GM10266 (cell line): ENCODE measurements at regions not wholly inside any gene's neighbourhood (a gene's known extent, or its start where the extent isn't known, plus 50 kb on each side); places are given as distances from the start of the nearest gene placed in this dataset.

ENCODE experiments used
- DNase-seq: peaks from one replicate; pipeline ENCODE4 v3.0.0; 2012; ENCODE audit errors: extremely low spot score
- CTCF ChIP-seq: IDR thresholded peaks from 2 replicates; pipeline ENCODE4 v1.5.1; 2012; ENCODE audit warnings: mild to moderate bottlenecking, low read depth; ENCODE audit not compliant: control insufficient read depth, insufficient read depth; ENCODE audit errors: missing control alignments

- no peak for TF ChIP-seq CTCF
- DNase-seq, result no peak
These were observed 618.2 kb downstream of the CPS1 start for GRCh38 chr2:211174631-211175030.

- DNase-seq, result no peak
- no peak for TF ChIP-seq CTCF
These were observed 619.6 kb downstream of the CPS1 start for GRCh38 chr2:211175956-211176355.

GRCh38 chr2:211176514-211177141, 620.2 kb downstream of the CPS1 start:
- DNase-seq, result no peak
- no peak for TF ChIP-seq CTCF

GRCh38 chr2:211181626-211182025, 625.2 kb downstream of the CPS1 start:
- TF ChIP-seq CTCF, result no peak
- no peak for DNase-seq

GRCh38 chr2:211187602-211188001, 631.2 kb downstream of the CPS1 start:
- DNase-seq, result no peak
- TF ChIP-seq CTCF, result no peak

GRCh38 chr2:211203986-211204385, 647.6 kb downstream of the CPS1 start:
- TF ChIP-seq CTCF, result no peak
- DNase-seq, result peak; percentile 5

GRCh38 chr2:211204456-211204855, 648.1 kb downstream of the CPS1 start:
- TF ChIP-seq CTCF, result no peak
- DNase-seq, result no peak
